Activated CD8-positive, alpha-beta memory T cell treated with anti-CD3 and anti-CD28 coated beads, Interleukin-2, amount 10 ng/mL, durations not matched to agents 7 days and 5 days (primary cell): ENCODE measurements at regions not wholly inside any gene's neighbourhood (a gene's known extent, or its start where the extent isn't known, plus 50 kb on each side); places are given as distances from the start of the nearest gene placed in this dataset.
A peak's percentile ranks its signal among the peaks of the same experiment; 100 is the strongest.

Experiments
- ATAC-seq: fragments of 150-1000 bp; cut with Tn5 transposase; one replicate; pipeline ENCODE4 v1.10.0; 2021; ENCODE audit warnings: moderate library complexity
- CTCF ChIA-PET: fragments of 350-600 bp; sonication (Branson Sonifier 250); formaldehyde crosslinking; loops from one replicate; lab custom pipeline; 2021; ENCODE audit warnings: antibody characterized with exemption; lab: Charles Lee
- DNase-seq: peaks from one replicate; pipeline ENCODE4 v3.0.0-alpha.2; 2020
- H3K27ac Mint-ChIP-seq: one replicate; pipeline ENCODE4 v1.8.0; 2021; ENCODE audit warnings: mild to moderate bottlenecking, mixed read lengths
- H3K27me3 Mint-ChIP-seq: one replicate; pipeline ENCODE4 v1.8.0; 2021; ENCODE audit warnings: mixed read lengths
- H3K36me3 Mint-ChIP-seq: one replicate; pipeline ENCODE4 v1.8.0; 2021; ENCODE audit warnings: mild to moderate bottlenecking, mixed read lengths
- H3K4me1 Mint-ChIP-seq: one replicate; pipeline ENCODE4 v1.8.0; 2021; ENCODE audit warnings: mixed read lengths
- H3K4me3 Mint-ChIP-seq: one replicate; pipeline ENCODE4 v1.8.0; 2021; ENCODE audit warnings: mild to moderate bottlenecking, moderate library complexity, mixed read lengths
- H3K9me3 Mint-ChIP-seq: one replicate; pipeline ENCODE4 v1.8.0; 2022; ENCODE audit warnings: low read depth, mixed read lengths

GRCh38 chr6:158920311-158920905 lies 79.6 kb downstream of the RSPH3 start:
- no peaks in the 10 kb centered on the region for H3K9me3 Mint-ChIP-seq
- no peak for DNase-seq
- H3K36me3 Mint-ChIP-seq = no peaks in the 10 kb centered on the region
- H3K4me1 Mint-ChIP-seq = peaks cover 7% of the 10 kb centered on the region
- no peaks in the 10 kb centered on the region for H3K27me3 Mint-ChIP-seq
- no peak for ATAC-seq
- CTCF ChIA-PET = no interaction called here
- no peak overlapping the region for H3K4me3 Mint-ChIP-seq
- no peak overlapping the region for H3K27ac Mint-ChIP-seq

GRCh38 chr6:158919865-158920264 lies 80.1 kb downstream of the RSPH3 start:
- CTCF ChIA-PET = no interaction called here
- Mint-ChIP-seq H3K27me3 (no peaks in the 10 kb centered on the region), H3K4me1 (peaks cover 7% of the 10 kb centered on the region), H3K36me3 (no peaks in the 10 kb centered on the region), H3K9me3 (no peaks in the 10 kb centered on the region), H3K27ac (no peak overlapping the region), H3K4me3 (no peak overlapping the region)
- DNase-seq (no peak), ATAC-seq (no peak)

GRCh38 chr6:158916617-158917016 lies 83.4 kb downstream of the RSPH3 start:
- H3K4me3 Mint-ChIP-seq = no peak overlapping the region
- ATAC-seq = no peak
- no peak overlapping the region for H3K27ac Mint-ChIP-seq
- no peaks in the 10 kb centered on the region for H3K27me3 Mint-ChIP-seq
- peaks cover 19% of the 10 kb centered on the region for H3K4me1 Mint-ChIP-seq
- no peaks in the 10 kb centered on the region for H3K36me3 Mint-ChIP-seq
- H3K9me3 Mint-ChIP-seq = no peaks in the 10 kb centered on the region
- no peak for DNase-seq
- CTCF ChIA-PET = no interaction called here

GRCh38 chr6:158914923-158915322 lies 85.1 kb downstream of the RSPH3 start:
- CTCF ChIA-PET = no interaction called here
- Mint-ChIP-seq H3K4me3 (no peak overlapping the region), H3K27ac (no peak overlapping the region), H3K36me3 (no peaks in the 10 kb centered on the region), H3K9me3 (no peaks in the 10 kb centered on the region), H3K27me3 (no peaks in the 10 kb centered on the region), H3K4me1 (peaks cover 34% of the 10 kb centered on the region)
- ATAC-seq (no peak), DNase-seq (no peak)

GRCh38 chr6:158913580-158913979 lies 86.4 kb downstream of the RSPH3 start:
- Mint-ChIP-seq H3K36me3 (no peaks in the 10 kb centered on the region), H3K27me3 (no peaks in the 10 kb centered on the region), H3K27ac (no peak overlapping the region), H3K9me3 (no peaks in the 10 kb centered on the region), H3K4me3 (no peak overlapping the region), H3K4me1 (peaks cover 35% of the 10 kb centered on the region)
- CTCF ChIA-PET = interaction anchor here (1.4 kb wide), 1 partner anchor 74 kb away, joined by 3 read pairs; no protein-coding TSS in a partner anchor
- ATAC-seq (no peak), DNase-seq (no peak)

GRCh38 chr6:158912655-158913054 lies 87.3 kb downstream of the RSPH3 start:
- no peaks in the 10 kb centered on the region for H3K36me3 Mint-ChIP-seq
- peak overlapping the region; percentile 12 for H3K27ac Mint-ChIP-seq
- no peak for DNase-seq
- no peak for ATAC-seq
- no peak overlapping the region for H3K4me3 Mint-ChIP-seq
- CTCF ChIA-PET = interaction anchor here (1.0 to 1.4 kb wide), 2 partner anchors 59 to 75 kb away, joined by 3 read pairs; no protein-coding TSS in a partner anchor
- H3K9me3 Mint-ChIP-seq = no peaks in the 10 kb centered on the region
- H3K27me3 Mint-ChIP-seq = no peaks in the 10 kb centered on the region
- peaks cover 31% of the 10 kb centered on the region for H3K4me1 Mint-ChIP-seq

GRCh38 chr6:158911746-158912480 lies 88.1 kb downstream of the RSPH3 start:
- Mint-ChIP-seq H3K27ac (peak overlapping the region; percentile 27), H3K9me3 (peaks cover 4% of the 10 kb centered on the region), H3K27me3 (no peaks in the 10 kb centered on the region), H3K36me3 (no peaks in the 10 kb centered on the region), H3K4me1 (peaks cover 28% of the 10 kb centered on the region), H3K4me3 (no peak overlapping the region)
- DNase-seq (peak; percentile 71), ATAC-seq (peak; percentile 60)
- CTCF ChIA-PET = interaction anchor here (1.0 kb wide), 1 partner anchor 59 kb away, joined by 3 read pairs; no protein-coding TSS in a partner anchor

GRCh38 chr6:158910484-158911440 lies 89.2 kb downstream of the RSPH3 start:
- no peak for DNase-seq
- CTCF ChIA-PET = interaction anchor here (1.4 to 1.6 kb wide), 2 partner anchors 91 to 118 kb away, joined by 3 to 4 read pairs; no protein-coding TSS in a partner anchor
- peaks cover under 1% of the 10 kb centered on the region for H3K36me3 Mint-ChIP-seq
- H3K27ac Mint-ChIP-seq = peak overlapping the region; percentile 29
- no peaks in the 10 kb centered on the region for H3K27me3 Mint-ChIP-seq
- H3K9me3 Mint-ChIP-seq = peaks cover 10% of the 10 kb centered on the region
- H3K4me1 Mint-ChIP-seq = peaks cover 28% of the 10 kb centered on the region
- ATAC-seq = peak; percentile 37
- peak overlapping the region; percentile 17 for H3K4me3 Mint-ChIP-seq

- CTCF ChIA-PET = interaction anchor here (0.7 to 1.6 kb wide), 3 partner anchors 90 to 192 kb away, joined by 3 to 4 read pairs (median 3); no protein-coding TSS in a partner anchor
- Mint-ChIP-seq H3K4me1 (peaks cover 28% of the 10 kb centered on the region), H3K4me3 (no peak overlapping the region), H3K36me3 (peaks cover 7% of the 10 kb centered on the region), H3K27me3 (no peaks in the 10 kb centered on the region), H3K27ac (no peak overlapping the region), H3K9me3 (peaks cover 17% of the 10 kb centered on the region)
- no peak for ATAC-seq
- DNase-seq = no peak
Observed at GRCh38 chr6:158909938-158910337, 90.1 kb downstream of the RSPH3 start.

- no peak for DNase-seq
- ATAC-seq = no peak
- peaks cover 22% of the 10 kb centered on the region for H3K9me3 Mint-ChIP-seq
- no peak overlapping the region for H3K4me3 Mint-ChIP-seq
- peaks cover 28% of the 10 kb centered on the region for H3K4me1 Mint-ChIP-seq
- no peak overlapping the region for H3K27ac Mint-ChIP-seq
- CTCF ChIA-PET = no interaction called here
- no peaks in the 10 kb centered on the region for H3K27me3 Mint-ChIP-seq
- H3K36me3 Mint-ChIP-seq = peaks cover 12% of the 10 kb centered on the region
Observed at GRCh38 chr6:158908606-158909005, 89.4 kb upstream of the EZR start.

GRCh38 chr6:158907931-158908330 lies 88.8 kb upstream of the EZR start:
- CTCF ChIA-PET = no interaction called here
- peaks cover 22% of the 10 kb centered on the region for H3K9me3 Mint-ChIP-seq
- H3K4me1 Mint-ChIP-seq = peaks cover 28% of the 10 kb centered on the region
- no peak for ATAC-seq
- H3K36me3 Mint-ChIP-seq = peaks cover 12% of the 10 kb centered on the region
- H3K27me3 Mint-ChIP-seq = no peaks in the 10 kb centered on the region
- DNase-seq = no peak
- H3K27ac Mint-ChIP-seq = no peak overlapping the region
- H3K4me3 Mint-ChIP-seq = no peak overlapping the region

- H3K27me3 Mint-ChIP-seq = no peaks in the 10 kb centered on the region
- no peak for ATAC-seq
- H3K9me3 Mint-ChIP-seq = peaks cover 22% of the 10 kb centered on the region
- DNase-seq = no peak
- CTCF ChIA-PET = no interaction called here
- peaks cover 19% of the 10 kb centered on the region for H3K4me1 Mint-ChIP-seq
- H3K27ac Mint-ChIP-seq = no peak overlapping the region
- H3K4me3 Mint-ChIP-seq = no peak overlapping the region
- H3K36me3 Mint-ChIP-seq = peaks cover 12% of the 10 kb centered on the region
Observed at GRCh38 chr6:158906926-158907325, 87.8 kb upstream of the EZR start.

GRCh38 chr6:158905277-158905676 lies 86.1 kb upstream of the EZR start:
- H3K4me3 Mint-ChIP-seq = no peak overlapping the region
- peaks cover 12% of the 10 kb centered on the region for H3K36me3 Mint-ChIP-seq
- DNase-seq (no peak), ATAC-seq (no peak)
- H3K9me3 Mint-ChIP-seq = peaks cover 22% of the 10 kb centered on the region
- H3K4me1 Mint-ChIP-seq = peaks cover 3% of the 10 kb centered on the region
- H3K27me3 Mint-ChIP-seq = no peaks in the 10 kb centered on the region
- CTCF ChIA-PET = interaction anchor here (1.4 kb wide), 1 partner anchor 10 kb away, joined by 3 read pairs; no protein-coding TSS in a partner anchor
- no peak overlapping the region for H3K27ac Mint-ChIP-seq
